ENCODE measurements at regions not wholly inside any gene's neighbourhood (a gene's known extent, or its start where the extent isn't known, plus 50 kb on each side); places are given as distances from the start of the nearest gene placed in this dataset.
"Not testable (repeated sequence)": the region's sequence is repeated elsewhere in the genome, so short reads cannot be mapped to it uniquely, and the experiment has no call there.

GRCh38 chr9:36458430-36458915, 58.4 kb upstream of the RNF38 start:
- not testable (repeated sequence) for DNase-seq

GRCh38 chr9:36457836-36458429, 57.9 kb upstream of the RNF38 start:
- no peak for DNase-seq

GRCh38 chr9:36456480-36457065, 56.5 kb upstream of the RNF38 start:
- no peak for DNase-seq

GRCh38 chr9:36451949-36452348, 51.9 kb upstream of the RNF38 start:
- no peak for DNase-seq

GRCh38 chr9:36450110-36450732, 50.2 kb upstream of the RNF38 start:
- DNase-seq, result no peak
